Upper lobe of left lung (tissue), 6 donors: ENCODE measurements at regions not wholly inside any gene's neighbourhood (a gene's known extent, or its start where the extent isn't known, plus 50 kb on each side); places are given as distances from the start of the nearest gene placed in this dataset.

Experiments used
- ATAC-seq, 2 donors: fragments of 200-7000 bp; cut with Tn5 transposase; one replicate each; pipeline ENCODE4 v1.9.1; 2022; ENCODE audit warnings: mild to moderate bottlenecking in 2 of 2, moderate library complexity in 2 of 2; ENCODE audit not compliant: low FRiP score in 2 of 2
- DNase-seq, 2 donors: peaks; one replicate each; pipeline ENCODE4 v3.0.0-alpha.2; 2019 to 2020
- H3K27ac ChIP-seq, 4 donors: fragments of 200-600 bp; sonication (generic); one replicate each; pipeline ENCODE4 v1.5.1; 2016 to 2019
- H3K27me3 ChIP-seq, 4 donors: fragments of 200-600 bp; sonication (generic); one replicate each; pipeline ENCODE4 v1.5.1; 2017 to 2019
- H3K36me3 ChIP-seq, 4 donors: fragments of 200-600 bp; sonication (generic); one replicate each; pipeline ENCODE4 v1.5.1; 2016 to 2019
- H3K4me1 ChIP-seq, 4 donors: fragments of 200-600 bp; sonication (generic); one replicate each; pipeline ENCODE4 v1.5.1; 2018 to 2019
- H3K4me3 ChIP-seq, 4 donors: fragments of 200-600 bp; sonication (generic); one replicate each; pipeline ENCODE4 v1.5.1; 2017 to 2019; ENCODE audit warnings: mild to moderate bottlenecking in 2 of 4, moderate library complexity in 1 of 4
- H3K9me3 ChIP-seq, 4 donors: fragments of 200-600 bp; sonication (generic); one replicate each; pipeline ENCODE4 v1.5.1; 2018 to 2019
- CTCF ChIP-seq, 6 experiments: fragments of 450-650 bp in 4 of 6; fragments of 200-600 bp in 2 of 6; sonication (generic) in 2 of 6; IDR thresholded peaks; one replicate each; pipeline ENCODE4 v1.5.1; 2016 to 2019; ENCODE audit warnings: antibody characterized with exemption in 6 of 6
- EP300 ChIP-seq, 4 donors: sonication (generic); formaldehyde crosslinking; IDR thresholded peaks; one replicate each; pipeline ENCODE4 v1.5.1; 2017; ENCODE audit warnings: antibody characterized with exemption in 4 of 4, control low read depth in 2 of 4
- POLR2A ChIP-seq, 4 donors: fragments of 450-650 bp; IDR thresholded peaks; one replicate each; pipeline ENCODE4 v1.5.1; 2016 to 2017; ENCODE audit warnings: antibody characterized with exemption in 4 of 4, mild to moderate bottlenecking in 2 of 4
- POLR2AphosphoS5 ChIP-seq, 2 donors: sonication (generic); formaldehyde crosslinking; IDR thresholded peaks; one replicate each; pipeline ENCODE4 v1.5.1; 2017; ENCODE audit warnings: antibody characterized with exemption in 2 of 2
- WGBS, 2 donors: methylation state at CpG; one replicate each; pipeline ENCODE4 v1.1.5; 2017 to 2018; 5-methylcytosine and 5-hydroxymethylcytosine counted together
- donor health status: DM: no; HTN: no; CAD: no; lungs with moderate emphysema.
- donor health status: DM: no; HTN: yes; CAD: no; lungs with severe emphysema.

GRCh38 chr12:94046626-94047410, 101.6 kb upstream of the PLXNC1 start:
- Histone ChIP-seq H3K36me3 (no peaks in the 10 kb centered on the region), H3K27ac (no peak overlapping the region), H3K9me3 (no peaks in the 10 kb centered on the region), H3K4me3 (no peak overlapping the region), H3K4me1 (no peaks in the 10 kb centered on the region), H3K27me3 (no peaks in the 10 kb centered on the region)
- WGBS, 2 donors = 78 to 85% methylated on average over 7 of the region's 7 CpGs
- no peak for ATAC-seq
- DNase-seq = no peak
- TF ChIP-seq POLR2A (IDR thresholded peaks at IDR 0.05) (no peak), CTCF (IDR thresholded peaks at IDR 0.05) (no peak), EP300 (IDR thresholded peaks at IDR 0.05) (no peak), POLR2AphosphoS5 (IDR thresholded peaks at IDR 0.05) (no peak)

- ATAC-seq = no peak
- Histone ChIP-seq H3K36me3 (no peaks in the 10 kb centered on the region), H3K9me3 (no peaks in the 10 kb centered on the region), H3K27ac (no peak overlapping the region), H3K4me1 (no peaks in the 10 kb centered on the region), H3K4me3 (no peak overlapping the region), H3K27me3 (no peaks in the 10 kb centered on the region)
- WGBS, 2 donors = 56 to 76% methylated on average over 7 of the region's 7 CpGs
- TF ChIP-seq POLR2AphosphoS5 (IDR thresholded peaks at IDR 0.05) = no peak
- no peak for TF ChIP-seq EP300 (IDR thresholded peaks at IDR 0.05)
- no peak for TF ChIP-seq CTCF (IDR thresholded peaks at IDR 0.05)
- TF ChIP-seq POLR2A (IDR thresholded peaks at IDR 0.05) = no peak
- DNase-seq = no peak
Observed at GRCh38 chr12:94047781-94048567, 100.4 kb upstream of the PLXNC1 start.

- ATAC-seq = no peak
- no peak for TF ChIP-seq CTCF (IDR thresholded peaks at IDR 0.05)
- TF ChIP-seq POLR2AphosphoS5 (IDR thresholded peaks at IDR 0.05) = no peak
- TF ChIP-seq POLR2A (IDR thresholded peaks at IDR 0.05) = no peak
- no peak for TF ChIP-seq EP300 (IDR thresholded peaks at IDR 0.05)
- Histone ChIP-seq H3K4me1 (no peaks in the 10 kb centered on the region), H3K4me3 (no peak overlapping the region), H3K27me3 (no peaks in the 10 kb centered on the region), H3K36me3 (no peaks in the 10 kb centered on the region), H3K9me3 (no peaks in the 10 kb centered on the region), H3K27ac (no peak overlapping the region)
- DNase-seq = no peak
- WGBS, 2 donors = 62 to 64% methylated on average over 3 of the region's 3 CpGs
Observed at GRCh38 chr12:94048757-94049156, 99.6 kb upstream of the PLXNC1 start.

GRCh38 chr12:94049718-94050117, 98.7 kb upstream of the PLXNC1 start:
- no peak overlapping the region for H3K4me3 ChIP-seq
- no peaks in the 10 kb centered on the region for H3K9me3 ChIP-seq
- 45 to 77% methylated on average over 2 of the region's 2 CpGs for WGBS, 2 donors
- ATAC-seq (no peak), DNase-seq (no peak)
- no peaks in the 10 kb centered on the region for H3K36me3 ChIP-seq
- no peaks in the 10 kb centered on the region for H3K27me3 ChIP-seq
- TF ChIP-seq EP300 (IDR thresholded peaks at IDR 0.05) (no peak), CTCF (IDR thresholded peaks at IDR 0.05) (no peak), POLR2A (IDR thresholded peaks at IDR 0.05) (no peak), POLR2AphosphoS5 (IDR thresholded peaks at IDR 0.05) (no peak)
- H3K27ac ChIP-seq = no peak overlapping the region
- no peaks in the 10 kb centered on the region for H3K4me1 ChIP-seq
